Tibial nerve (tissue), 3 donors: ENCODE measurements at regions not wholly inside any gene's neighbourhood (a gene's known extent, or its start where the extent isn't known, plus 50 kb on each side); places are given as distances from the start of the nearest gene placed in this dataset.

Experiments
- CTCF ChIP-seq, 5 experiments: fragments of 200-600 bp in 3 of 5; fragments of 450-650 bp in 2 of 5; sonication (generic) in 3 of 5; IDR thresholded peaks; one replicate each; pipeline ENCODE4 v1.5.1; 2016 to 2019; ENCODE audit warnings: antibody characterized with exemption in 5 of 5, mild to moderate bottlenecking in 3 of 5, moderate library complexity in 2 of 5
- POLR2A ChIP-seq, 2 donors: fragments of 450-650 bp; IDR thresholded peaks; one replicate each; pipeline ENCODE4 v1.6.1; 2017; ENCODE audit warnings: antibody characterized with exemption in 2 of 2, mild to moderate bottlenecking in 2 of 2, moderate library complexity in 2 of 2

- TF ChIP-seq CTCF (IDR thresholded peaks at IDR 0.05), result no peak
- TF ChIP-seq POLR2A (IDR thresholded peaks at IDR 0.05), result no peak
Observed at GRCh38 chr12:90423965-90424364, 531.0 kb downstream of the CCER1 start.
